ENCODE measurements at regions not wholly inside any gene's neighbourhood (a gene's known extent, or its start where the extent isn't known, plus 50 kb on each side); places are given as distances from the start of the nearest gene placed in this dataset.

DNA sequence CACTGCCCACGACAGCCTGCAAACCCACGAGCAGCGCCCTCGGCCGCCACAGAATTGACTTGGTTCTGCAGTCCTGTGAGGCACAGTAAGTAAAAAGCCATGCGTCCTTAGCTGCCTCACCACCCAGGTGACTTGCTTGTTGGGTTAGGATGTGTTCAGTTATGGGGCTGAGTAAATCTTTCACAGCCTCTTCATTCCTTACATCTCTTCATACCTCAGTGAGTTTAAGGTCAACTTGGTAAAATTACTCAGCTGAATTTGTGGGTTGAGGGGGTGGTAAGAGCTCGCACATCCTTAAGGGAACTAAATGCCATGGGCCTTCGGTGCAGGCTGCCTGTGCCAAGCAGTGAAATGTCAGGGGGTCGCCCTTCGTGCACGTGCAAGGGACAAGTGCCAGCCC, 165.2 kb upstream of the ALKAL2 start:
- TF ChIP-seq, protein P1, sequence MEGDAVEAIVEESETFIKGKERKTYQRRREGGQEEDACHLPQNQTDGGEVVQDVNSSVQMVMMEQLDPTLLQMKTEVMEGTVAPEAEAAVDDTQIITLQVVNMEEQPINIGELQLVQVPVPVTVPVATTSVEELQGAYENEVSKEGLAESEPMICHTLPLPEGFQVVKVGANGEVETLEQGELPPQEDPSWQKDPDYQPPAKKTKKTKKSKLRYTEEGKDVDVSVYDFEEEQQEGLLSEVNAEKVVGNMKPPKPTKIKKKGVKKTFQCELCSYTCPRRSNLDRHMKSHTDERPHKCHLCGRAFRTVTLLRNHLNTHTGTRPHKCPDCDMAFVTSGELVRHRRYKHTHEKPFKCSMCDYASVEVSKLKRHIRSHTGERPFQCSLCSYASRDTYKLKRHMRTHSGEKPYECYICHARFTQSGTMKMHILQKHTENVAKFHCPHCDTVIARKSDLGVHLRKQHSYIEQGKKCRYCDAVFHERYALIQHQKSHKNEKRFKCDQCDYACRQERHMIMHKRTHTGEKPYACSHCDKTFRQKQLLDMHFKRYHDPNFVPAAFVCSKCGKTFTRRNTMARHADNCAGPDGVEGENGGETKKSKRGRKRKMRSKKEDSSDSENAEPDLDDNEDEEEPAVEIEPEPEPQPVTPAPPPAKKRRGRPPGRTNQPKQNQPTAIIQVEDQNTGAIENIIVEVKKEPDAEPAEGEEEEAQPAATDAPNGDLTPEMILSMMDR (IDR thresholded peaks at IDR 0.05), result no peak
- no peak for TF ChIP-seq POLR2A (IDR thresholded peaks at IDR 0.05)

Data from body of pancreas (tissue), 4 donors.